ENCODE measurements at regions not wholly inside any gene's neighbourhood (a gene's known extent, or its start where the extent isn't known, plus 50 kb on each side); places are given as distances from the start of the nearest gene placed in this dataset.

DNA sequence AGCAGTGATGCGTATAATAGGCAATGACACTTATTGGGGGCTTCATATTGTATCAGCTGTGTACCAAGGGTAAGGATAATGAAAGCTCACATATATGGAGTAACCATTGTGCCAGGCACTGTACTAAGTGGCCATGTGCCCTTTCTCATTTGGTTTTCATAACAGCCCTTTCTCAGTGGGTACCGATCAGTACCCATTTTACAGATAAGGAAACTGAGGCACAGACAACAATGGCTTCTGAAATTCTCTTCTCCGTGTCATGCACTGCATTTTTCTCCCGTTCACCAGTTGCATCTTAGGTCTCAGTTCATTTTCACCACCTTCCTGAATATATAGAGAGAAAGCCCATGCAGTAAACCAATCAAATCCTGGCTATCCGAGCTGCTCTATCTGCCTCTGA lies 216.7 kb upstream of the RBFOX1 start:
- no peaks in the 10 kb centered on the region for H3K4me1 ChIP-seq (ENCODE audit: control insufficient read depth in 2 of 2, insufficient read depth in 2 of 2, low read length in 1 of 2)
- WGBS, 2 donors: 83% methylated on average over 5 of the region's 5 CpGs
- H3K4me3 ChIP-seq (ENCODE audit: low read depth in 1 of 2, low read length in 2 of 2): no peak overlapping the region
- H3K27me3 ChIP-seq (ENCODE audit: control insufficient read depth in 1 of 2, insufficient read depth in 2 of 2, low read length in 2 of 2): no peaks in the 10 kb centered on the region
- no peak overlapping the region for H3K27ac ChIP-seq (ENCODE audit: low read depth in 2 of 2, low read length in 1 of 2)
- H3K36me3 ChIP-seq (ENCODE audit: control insufficient read depth in 2 of 2, insufficient read depth in 2 of 2, low read length in 1 of 2): no peaks in the 10 kb centered on the region
- no peaks in the 10 kb centered on the region for H3K9me3 ChIP-seq (ENCODE audit: control insufficient read depth in 2 of 2, insufficient read depth in 1 of 2, low read depth in 1 of 2, low read length in 1 of 2)

DNA sequence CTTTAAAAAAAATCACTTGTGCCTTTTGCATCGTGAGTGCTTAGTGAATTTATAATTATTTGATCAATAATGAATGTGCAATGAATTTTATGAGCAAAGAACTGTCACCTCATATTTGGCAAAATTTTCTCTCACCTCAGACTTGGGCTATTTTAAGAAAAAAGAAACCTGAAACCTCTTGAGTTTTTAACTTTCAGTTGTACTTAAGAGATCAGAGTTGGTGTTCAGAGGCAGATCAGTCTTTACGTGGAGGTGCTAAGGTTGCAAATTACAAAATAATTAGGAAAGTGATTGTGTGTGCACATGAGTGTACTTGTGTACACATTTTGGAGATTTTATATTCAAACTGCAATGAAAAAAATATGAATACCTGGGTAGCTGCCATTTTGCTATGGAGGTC lies 218.7 kb upstream of the RBFOX1 start:
- 76 to 80% methylated on average over 2 of the region's 2 CpGs for WGBS, 2 donors
- H3K9me3 ChIP-seq (ENCODE audit: control insufficient read depth in 2 of 2, insufficient read depth in 1 of 2, low read depth in 1 of 2, low read length in 1 of 2): no peaks in the 10 kb centered on the region
- no peaks in the 10 kb centered on the region for H3K36me3 ChIP-seq (ENCODE audit: control insufficient read depth in 2 of 2, insufficient read depth in 2 of 2, low read length in 1 of 2)

DNA sequence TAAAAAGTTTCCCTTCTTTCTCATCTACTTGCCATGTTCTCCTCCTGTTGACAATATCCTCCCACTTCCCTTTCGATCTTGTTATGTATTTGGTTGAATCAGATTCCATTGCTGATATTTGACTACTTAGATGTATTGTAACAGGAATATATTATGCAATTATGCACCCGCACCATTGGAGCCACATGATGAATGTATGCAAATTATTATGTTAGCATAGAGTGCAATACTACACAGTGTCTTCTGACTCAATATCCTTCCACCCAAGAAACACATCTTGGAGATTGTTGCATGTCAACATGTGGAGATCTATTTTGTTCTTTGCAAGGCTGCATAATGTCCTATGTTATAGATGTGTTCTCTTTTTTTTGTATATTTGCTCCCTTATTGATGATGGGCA lies 219.2 kb upstream of the RBFOX1 start:
- no peaks in the 10 kb centered on the region for H3K9me3 ChIP-seq (ENCODE audit: control insufficient read depth in 2 of 2, insufficient read depth in 1 of 2, low read depth in 1 of 2, low read length in 1 of 2)
- no peaks in the 10 kb centered on the region for H3K36me3 ChIP-seq (ENCODE audit: control insufficient read depth in 2 of 2, insufficient read depth in 2 of 2, low read length in 1 of 2)
- H3K27ac ChIP-seq (ENCODE audit: low read depth in 2 of 2, low read length in 1 of 2): no peak overlapping the region
- no peak overlapping the region for H3K4me3 ChIP-seq (ENCODE audit: low read depth in 1 of 2, low read length in 2 of 2)
- 80 to 85% methylated on average over 2 of the region's 2 CpGs for WGBS, 2 donors
- H3K27me3 ChIP-seq (ENCODE audit: control insufficient read depth in 1 of 2, insufficient read depth in 2 of 2, low read length in 2 of 2): no peaks in the 10 kb centered on the region
- H3K4me1 ChIP-seq (ENCODE audit: control insufficient read depth in 2 of 2, insufficient read depth in 2 of 2, low read length in 1 of 2): no peaks in the 10 kb centered on the region

More for the DNA sequence above, 218.7 kb upstream of the RBFOX1 start:
- Histone ChIP-seq H3K4me1 (ENCODE audit: control insufficient read depth in 2 of 2, insufficient read depth in 2 of 2, low read length in 1 of 2) (no peaks in the 10 kb centered on the region), H3K4me3 (ENCODE audit: low read depth in 1 of 2, low read length in 2 of 2) (no peak overlapping the region), H3K27ac (ENCODE audit: low read depth in 2 of 2, low read length in 1 of 2) (no peak overlapping the region), H3K27me3 (ENCODE audit: control insufficient read depth in 1 of 2, insufficient read depth in 2 of 2, low read length in 2 of 2) (no peaks in the 10 kb centered on the region)

DNA sequence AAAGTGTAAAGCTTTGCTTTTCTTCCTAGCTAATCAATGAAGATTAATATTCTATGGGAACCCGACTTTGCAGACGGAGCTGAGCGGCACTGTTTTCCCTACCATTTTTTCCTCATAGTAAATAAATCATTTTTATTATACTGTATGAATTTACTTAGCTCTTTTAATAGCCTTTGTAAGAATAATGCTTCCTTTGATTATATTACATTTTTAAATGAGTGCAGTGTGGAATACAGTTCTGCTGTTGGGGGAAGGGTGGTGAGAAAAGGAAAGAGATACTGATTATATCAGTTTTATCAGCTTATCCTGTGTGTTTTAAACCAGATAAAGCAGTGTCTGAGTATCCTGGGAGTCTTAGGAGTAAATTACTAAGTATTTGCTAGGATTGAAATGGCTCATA lies 221.4 kb upstream of the RBFOX1 start:
- no peaks in the 10 kb centered on the region for H3K36me3 ChIP-seq (ENCODE audit: control insufficient read depth in 2 of 2, insufficient read depth in 2 of 2, low read length in 1 of 2)
- no peak overlapping the region for H3K4me3 ChIP-seq (ENCODE audit: low read depth in 1 of 2, low read length in 2 of 2)
- 44 to 51% methylated on average over 3 of the region's 3 CpGs for WGBS, 2 donors
- H3K9me3 ChIP-seq (ENCODE audit: control insufficient read depth in 2 of 2, insufficient read depth in 1 of 2, low read depth in 1 of 2, low read length in 1 of 2): peaks cover 0 to 2% of the 10 kb centered on the region in 2 donors
- no peaks in the 10 kb centered on the region for H3K27me3 ChIP-seq (ENCODE audit: control insufficient read depth in 1 of 2, insufficient read depth in 2 of 2, low read length in 2 of 2)
- H3K4me1 ChIP-seq (ENCODE audit: control insufficient read depth in 2 of 2, insufficient read depth in 2 of 2, low read length in 1 of 2): no peaks in the 10 kb centered on the region
- no peak overlapping the region for H3K27ac ChIP-seq (ENCODE audit: low read depth in 2 of 2, low read length in 1 of 2)

DNA sequence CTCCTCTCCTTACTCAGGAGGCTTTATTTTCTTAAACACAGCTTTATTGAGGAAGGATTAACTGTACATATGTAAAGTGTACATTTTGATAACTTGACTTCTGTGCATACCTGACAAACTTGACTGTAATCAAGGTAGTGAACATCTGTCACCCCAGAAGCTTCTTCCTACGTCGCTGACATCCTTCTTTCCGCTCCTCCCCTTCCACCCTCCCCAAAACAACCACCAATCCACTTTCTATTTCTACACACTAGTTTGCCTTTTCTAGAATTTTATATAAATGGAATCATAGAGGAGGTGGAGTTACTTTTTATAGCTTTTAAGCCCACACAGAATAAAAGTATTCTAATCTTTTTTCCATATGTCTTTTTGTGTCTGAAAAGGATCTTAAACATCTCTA lies 225.2 kb upstream of the RBFOX1 start:
- Histone ChIP-seq H3K4me1 (ENCODE audit: control insufficient read depth in 2 of 2, insufficient read depth in 2 of 2, low read length in 1 of 2) (no peaks in the 10 kb centered on the region), H3K4me3 (ENCODE audit: low read depth in 1 of 2, low read length in 2 of 2) (no peak overlapping the region), H3K36me3 (ENCODE audit: control insufficient read depth in 2 of 2, insufficient read depth in 2 of 2, low read length in 1 of 2) (no peaks in the 10 kb centered on the region), H3K27ac (ENCODE audit: low read depth in 2 of 2, low read length in 1 of 2) (no peak overlapping the region), H3K9me3 (ENCODE audit: control insufficient read depth in 2 of 2, insufficient read depth in 1 of 2, low read depth in 1 of 2, low read length in 1 of 2) (peaks cover 0 to 2% of the 10 kb centered on the region in 2 donors), H3K27me3 (ENCODE audit: control insufficient read depth in 1 of 2, insufficient read depth in 2 of 2, low read length in 2 of 2) (no peaks in the 10 kb centered on the region)
- 58 to 65% methylated on average over 3 of the region's 3 CpGs for WGBS, 2 donors

DNA sequence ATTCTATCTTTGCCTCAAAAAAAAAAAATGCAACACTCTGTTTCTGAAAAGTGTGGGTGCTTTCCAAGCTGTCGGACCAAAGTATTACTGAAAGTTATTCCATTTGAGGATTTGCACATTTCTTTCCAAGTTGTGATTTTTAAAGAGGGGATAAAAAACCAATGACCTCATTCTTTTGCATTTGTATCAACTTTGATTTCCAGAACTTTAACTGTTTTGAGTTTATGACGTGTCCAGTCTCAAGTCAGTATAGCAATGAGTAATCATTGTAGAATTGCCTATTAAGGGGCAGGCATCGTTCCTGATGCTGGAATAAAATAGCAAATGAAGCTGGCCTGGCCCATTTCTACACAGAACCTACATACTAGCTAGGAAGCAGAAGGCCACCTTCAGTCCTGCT lies 229.6 kb upstream of the RBFOX1 start:
- WGBS, 2 donors: 64 to 75% methylated on average over 3 of the region's 3 CpGs
- no peaks in the 10 kb centered on the region for H3K4me1 ChIP-seq (ENCODE audit: control insufficient read depth in 2 of 2, insufficient read depth in 2 of 2, low read length in 1 of 2)
- no peak overlapping the region for H3K4me3 ChIP-seq (ENCODE audit: low read depth in 1 of 2, low read length in 2 of 2)
- no peak overlapping the region for H3K27ac ChIP-seq (ENCODE audit: low read depth in 2 of 2, low read length in 1 of 2)
- no peaks in the 10 kb centered on the region for H3K36me3 ChIP-seq (ENCODE audit: control insufficient read depth in 2 of 2, insufficient read depth in 2 of 2, low read length in 1 of 2)
- H3K27me3 ChIP-seq (ENCODE audit: control insufficient read depth in 1 of 2, insufficient read depth in 2 of 2, low read length in 2 of 2): no peaks in the 10 kb centered on the region
- peaks cover 0 to 2% of the 10 kb centered on the region in 2 donors for H3K9me3 ChIP-seq (ENCODE audit: control insufficient read depth in 2 of 2, insufficient read depth in 1 of 2, low read depth in 1 of 2, low read length in 1 of 2)

DNA sequence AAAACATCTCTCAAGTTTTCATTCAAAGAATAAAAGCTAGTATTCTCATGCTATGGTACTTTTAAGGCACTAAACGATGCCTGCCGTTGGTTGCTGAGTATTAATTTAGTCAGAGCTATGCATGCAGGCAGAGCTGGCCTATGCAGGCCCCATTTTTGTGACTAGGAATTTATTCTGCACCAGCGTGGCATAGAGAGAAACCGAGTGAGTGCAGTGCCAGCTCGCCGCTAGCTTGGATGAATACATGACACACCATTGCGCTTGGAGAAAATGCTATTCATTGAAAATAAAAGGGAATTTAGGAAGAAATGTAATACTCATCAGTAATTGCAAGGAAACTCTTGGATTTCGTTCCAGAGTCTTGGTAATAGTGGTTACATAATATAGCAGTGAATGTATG lies 231.6 kb upstream of the RBFOX1 start:
- Histone ChIP-seq H3K4me3 (ENCODE audit: low read depth in 1 of 2, low read length in 2 of 2) (no peak overlapping the region), H3K27ac (ENCODE audit: low read depth in 2 of 2, low read length in 1 of 2) (no peak overlapping the region), H3K36me3 (ENCODE audit: control insufficient read depth in 2 of 2, insufficient read depth in 2 of 2, low read length in 1 of 2) (no peaks in the 10 kb centered on the region), H3K4me1 (ENCODE audit: control insufficient read depth in 2 of 2, insufficient read depth in 2 of 2, low read length in 1 of 2) (no peaks in the 10 kb centered on the region), H3K9me3 (ENCODE audit: control insufficient read depth in 2 of 2, insufficient read depth in 1 of 2, low read depth in 1 of 2, low read length in 1 of 2) (no peaks in the 10 kb centered on the region), H3K27me3 (ENCODE audit: control insufficient read depth in 1 of 2, insufficient read depth in 2 of 2, low read length in 2 of 2) (no peaks in the 10 kb centered on the region)
- 82 to 86% methylated on average over 8 of the region's 8 CpGs for WGBS, 2 donors

DNA sequence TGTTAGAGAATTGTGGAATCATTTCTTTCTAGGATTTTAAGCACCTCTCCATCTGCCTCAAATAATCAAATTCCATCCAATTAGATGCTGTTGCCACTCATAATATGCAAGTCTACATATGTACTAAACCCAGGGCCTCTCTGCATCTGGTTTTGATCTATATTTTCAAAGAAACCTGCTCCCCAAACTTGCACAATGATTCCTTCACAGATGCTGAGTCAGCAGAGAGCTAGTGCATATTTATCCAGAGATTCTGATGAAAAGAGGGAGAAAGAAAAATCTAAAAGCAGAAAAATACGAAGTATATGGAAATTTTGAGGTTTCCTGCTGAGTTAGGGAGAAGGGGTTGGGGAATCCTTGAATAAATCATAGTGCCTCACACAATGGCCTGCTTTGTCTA lies 235.1 kb upstream of the RBFOX1 start:
- no peaks in the 10 kb centered on the region for H3K27me3 ChIP-seq (ENCODE audit: control insufficient read depth in 1 of 2, insufficient read depth in 2 of 2, low read length in 2 of 2)
- no peak overlapping the region for H3K4me3 ChIP-seq (ENCODE audit: low read depth in 1 of 2, low read length in 2 of 2)
- H3K4me1 ChIP-seq (ENCODE audit: control insufficient read depth in 2 of 2, insufficient read depth in 2 of 2, low read length in 1 of 2): no peaks in the 10 kb centered on the region
- 21 to 22% methylated on average over 1 of the region's 1 CpG for WGBS, 2 donors
- no peaks in the 10 kb centered on the region for H3K36me3 ChIP-seq (ENCODE audit: control insufficient read depth in 2 of 2, insufficient read depth in 2 of 2, low read length in 1 of 2)
- no peaks in the 10 kb centered on the region for H3K9me3 ChIP-seq (ENCODE audit: control insufficient read depth in 2 of 2, insufficient read depth in 1 of 2, low read depth in 1 of 2, low read length in 1 of 2)
- no peak overlapping the region for H3K27ac ChIP-seq (ENCODE audit: low read depth in 2 of 2, low read length in 1 of 2)

DNA sequence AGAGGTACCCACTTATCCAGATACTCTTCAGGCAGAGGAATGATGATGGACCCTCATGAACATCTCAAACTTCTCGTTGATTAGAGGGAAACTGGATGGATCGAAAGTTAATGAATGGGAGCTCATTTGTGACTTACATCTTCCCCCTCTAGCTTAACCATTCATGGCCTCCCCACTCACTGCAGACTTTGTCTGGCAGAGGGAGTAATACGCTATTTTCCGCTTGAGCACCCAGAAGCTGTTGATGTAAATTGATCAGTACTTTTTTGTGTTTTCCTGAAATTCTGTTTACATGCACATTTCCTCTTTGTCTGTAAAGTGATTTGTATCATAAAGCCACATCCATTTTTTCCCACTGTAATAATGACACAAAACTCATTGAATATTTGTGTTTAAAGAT lies 239.1 kb upstream of the RBFOX1 start:
- no peak overlapping the region for H3K27ac ChIP-seq (ENCODE audit: low read depth in 2 of 2, low read length in 1 of 2)
- 91 to 92% methylated on average over 4 of the region's 4 CpGs for WGBS, 2 donors
- no peaks in the 10 kb centered on the region for H3K9me3 ChIP-seq (ENCODE audit: control insufficient read depth in 2 of 2, insufficient read depth in 1 of 2, low read depth in 1 of 2, low read length in 1 of 2)
- no peak overlapping the region for H3K4me3 ChIP-seq (ENCODE audit: low read depth in 1 of 2, low read length in 2 of 2)
- H3K36me3 ChIP-seq (ENCODE audit: control insufficient read depth in 2 of 2, insufficient read depth in 2 of 2, low read length in 1 of 2): no peaks in the 10 kb centered on the region
- H3K4me1 ChIP-seq (ENCODE audit: control insufficient read depth in 2 of 2, insufficient read depth in 2 of 2, low read length in 1 of 2): no peaks in the 10 kb centered on the region
- H3K27me3 ChIP-seq (ENCODE audit: control insufficient read depth in 1 of 2, insufficient read depth in 2 of 2, low read length in 2 of 2): no peaks in the 10 kb centered on the region

DNA sequence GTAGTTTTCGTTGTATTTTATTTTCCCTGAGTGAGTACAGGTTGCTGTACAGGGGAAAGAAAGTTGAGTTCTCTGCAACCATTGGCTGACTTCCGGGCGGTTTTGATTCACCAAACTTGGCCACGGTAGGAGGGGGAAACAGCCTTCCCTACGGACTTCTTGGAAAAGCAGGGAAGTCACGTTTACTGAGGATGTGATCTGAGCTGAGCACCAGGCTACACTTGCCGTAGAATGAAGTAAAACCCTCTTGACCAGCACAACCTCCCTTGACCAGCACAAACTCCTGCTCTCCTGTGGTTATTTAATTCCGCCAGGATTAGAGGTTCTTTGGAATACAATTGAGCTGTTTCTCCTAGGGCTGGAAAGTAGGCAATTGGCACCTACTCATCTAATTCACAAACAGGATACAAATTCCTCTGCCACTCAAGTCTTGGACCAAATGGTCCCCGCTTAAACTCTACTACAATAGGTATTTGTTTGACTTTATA lies 242.0 kb upstream of the RBFOX1 start:
- no peak overlapping the region for H3K27ac ChIP-seq (ENCODE audit: low read depth in 2 of 2, low read length in 1 of 2)
- no peak overlapping the region for H3K4me3 ChIP-seq (ENCODE audit: low read depth in 1 of 2, low read length in 2 of 2)
- H3K4me1 ChIP-seq (ENCODE audit: control insufficient read depth in 2 of 2, insufficient read depth in 2 of 2, low read length in 1 of 2): no peaks in the 10 kb centered on the region
- no peaks in the 10 kb centered on the region for H3K36me3 ChIP-seq (ENCODE audit: control insufficient read depth in 2 of 2, insufficient read depth in 2 of 2, low read length in 1 of 2)
- no peaks in the 10 kb centered on the region for H3K9me3 ChIP-seq (ENCODE audit: control insufficient read depth in 2 of 2, insufficient read depth in 1 of 2, low read depth in 1 of 2, low read length in 1 of 2)
- H3K27me3 ChIP-seq (ENCODE audit: control insufficient read depth in 1 of 2, insufficient read depth in 2 of 2, low read length in 2 of 2): no peaks in the 10 kb centered on the region
- 38% methylated on average over 9 of the region's 9 CpGs for WGBS, 2 donors

All from esophagus (tissue), 2 donors.